Panc1 (cell line): ENCODE measurements at regions not wholly inside any gene's neighbourhood (a gene's known extent, or its start where the extent isn't known, plus 50 kb on each side); places are given as distances from the start of the nearest gene placed in this dataset.

Experiments
- CTCF ChIP-seq: fragments of 450-650 bp; IDR thresholded peaks from 2 replicates; pipeline ENCODE4 v1.5.1; 2017; ENCODE audit warnings: mild to moderate bottlenecking
- POLR2AphosphoS5 ChIP-seq: IDR thresholded peaks from 2 replicates; pipeline ENCODE4 v1.6.1; 2012; ENCODE audit warnings: mild to moderate bottlenecking, low read depth, low read length, moderate library complexity
- REST ChIP-seq, 2 experiments: IDR thresholded peaks; 2 replicates each; pipeline ENCODE4 v1.6.1; 2011 to 2012; ENCODE audit warnings: low read depth in 2 of 2, control low read depth in 1 of 2, low read length in 1 of 2, mild to moderate bottlenecking in 1 of 2, moderate library complexity in 1 of 2; ENCODE audit not compliant: insufficient read depth in 1 of 2
- SIN3A ChIP-seq: IDR thresholded peaks from 2 replicates; pipeline ENCODE4 v1.6.1; 2012; ENCODE audit warnings: low read depth, mild to moderate bottlenecking, low read length, moderate library complexity, borderline replicate concordance; ENCODE audit not compliant: insufficient read depth
- TCF7L2 ChIP-seq: IDR thresholded peaks from 2 replicates; pipeline ENCODE4 v1.6.1; 2011; ENCODE audit warnings: mild to moderate bottlenecking, low read depth, low read length, inconsistent platforms

- TF ChIP-seq CTCF (no peak), POLR2AphosphoS5 (no peak), SIN3A (no peak), REST (IDR thresholded peaks at IDR 0.05; ENCODE audit: insufficient read depth in 1 of 2, low read depth in 2 of 2, low read length in 1 of 2) (no peak), TCF7L2 (no peak)
Observed at GRCh38 chr14:73778736-73779135, 64.6 kb upstream of the PNMA1 start.
